ENCODE measurements at regions not wholly inside any gene's neighbourhood (a gene's known extent, or its start where the extent isn't known, plus 50 kb on each side); places are given as distances from the start of the nearest gene placed in this dataset.

GRCh38 chr3:18223974-18224373 is 201.2 kb downstream of the SATB1 start:
- Histone ChIP-seq H3K9ac (ENCODE audit: extremely low read depth, insufficient read length, low read length) (no peak overlapping the region), H3K23me2 (ENCODE audit: insufficient read length, low read depth, low read length, poor library complexity, severe bottlenecking) (no peaks in the 10 kb centered on the region), H2AK5ac (ENCODE audit: insufficient read length, low read length) (no peak overlapping the region), H2BK120ac (ENCODE audit: low read depth, low read length, poor library complexity, severe bottlenecking) (no peak overlapping the region), H3K23ac (ENCODE audit: insufficient read length, low read depth, low read length) (no peak overlapping the region), H2AFZ (ENCODE audit: low read length) (no peak overlapping the region), H3T11ph (ENCODE audit: low read length) (no peak overlapping the region), H3K27ac (ENCODE audit: insufficient read length, low read depth, low read length) (no peak overlapping the region), H4K5ac (ENCODE audit: insufficient read length, low read depth, low read length) (no peak overlapping the region), H2BK5ac (ENCODE audit: insufficient read length, low read length) (no peak overlapping the region), H3K4me2 (ENCODE audit: insufficient read depth, insufficient read length, low read length) (no peak overlapping the region), H2BK12ac (ENCODE audit: insufficient read length, low read depth, low read length) (no peak overlapping the region), H3K14ac (ENCODE audit: insufficient read depth, low read length) (no peak overlapping the region), H3K27me3 (ENCODE audit: insufficient read depth, low read length) (no peaks in the 10 kb centered on the region), H3K4ac (ENCODE audit: low read depth, low read length) (no peak overlapping the region), H3K4me1 (ENCODE audit: insufficient read depth, low read length) (no peaks in the 10 kb centered on the region), H3K56ac (ENCODE audit: insufficient read length, low read depth, low read length) (no peak overlapping the region), H2BK15ac (ENCODE audit: low read depth, low read length) (no peak overlapping the region), H3K9me3 (ENCODE audit: control insufficient read depth, low read depth, low read length) (no peaks in the 10 kb centered on the region), H2BK20ac (ENCODE audit: low read depth, low read length, poor library complexity, severe bottlenecking) (no peak overlapping the region), H4K20me1 (ENCODE audit: control insufficient read depth, insufficient read depth, insufficient read length) (no peaks in the 10 kb centered on the region), H3K79me1 (ENCODE audit: insufficient read depth, low read depth, low read length, poor library complexity, severe bottlenecking) (no peaks in the 10 kb centered on the region), H4K8ac (replicated peaks; ENCODE audit: insufficient read length, low read depth, low read length) (no peak overlapping the region), H4K91ac (ENCODE audit: insufficient read length, low read depth, low read length) (no peak overlapping the region), H3K79me2 (ENCODE audit: insufficient read depth, low read length) (no peaks in the 10 kb centered on the region), H3K18ac (ENCODE audit: insufficient read length, low read depth, low read length) (no peak overlapping the region)
- Mint-ChIP-seq H3K36me3 (ENCODE audit: insufficient read depth in 1 of 3, low read depth in 3 of 3) (no peaks in the 10 kb centered on the region), H3K27ac (no peak overlapping the region; a peak in 1 of 7 replicates), H3K27me3 (ENCODE audit: low read depth) (no peaks in the 10 kb centered on the region), H3K4me1 (peaks cover 20 to 22% of the 10 kb centered on the region in 2 experiments), H3K9me3 (no peaks in the 10 kb centered on the region), H3K4me3 (no peak overlapping the region)
- DNase-seq: no peak
- TF ChIP-seq CTCF (conservative IDR thresholded peaks at IDR 0.05): no peak
- WGBS (ENCODE audit: extremely low coverage, insufficient read length, low lambda C conversion rate): no CpG with 5 or more reads among the region's 6 CpGs
